ENCODE measurements at regions not wholly inside any gene's neighbourhood (a gene's known extent, or its start where the extent isn't known, plus 50 kb on each side); places are given as distances from the start of the nearest gene placed in this dataset.

DNA sequence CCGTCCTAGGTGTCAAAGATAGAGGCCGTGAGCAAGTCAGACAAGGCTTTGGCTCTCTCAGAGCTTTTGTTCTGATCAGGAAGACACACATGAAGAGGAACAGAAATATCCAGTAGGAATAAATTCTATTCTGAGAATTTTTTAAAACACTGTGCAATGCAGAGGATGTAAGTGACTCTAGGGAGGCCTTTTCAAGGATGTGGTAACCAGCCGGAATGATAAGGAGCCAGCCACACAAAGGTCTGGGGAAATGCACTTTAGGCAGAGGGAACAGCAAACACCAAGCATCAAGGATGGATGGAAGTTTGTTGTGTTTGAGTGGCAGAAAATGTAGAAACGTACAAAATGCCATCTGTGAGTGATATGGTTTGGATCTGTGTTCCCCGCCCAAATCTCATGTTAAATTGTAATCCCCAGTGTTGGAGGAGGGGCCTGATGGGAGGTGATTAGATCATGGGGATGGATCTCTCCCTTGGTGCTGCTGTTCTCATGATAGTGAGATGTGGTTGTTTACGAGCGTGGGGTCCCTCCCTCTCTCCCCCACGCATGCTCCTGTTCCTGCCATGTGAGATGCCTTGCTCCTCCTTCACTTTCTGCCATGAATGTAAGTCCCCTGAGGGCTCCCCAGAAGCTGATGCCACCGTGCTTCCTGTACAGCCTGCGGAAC is 93.6 kb upstream of the CDYL start:
- no peak for DNase-seq (ENCODE audit: low spot score)
- no peak overlapping the region for H3K4me3 Mint-ChIP-seq (ENCODE audit: unreplicated experiment)
- H3K36me3 Mint-ChIP-seq (ENCODE audit: low read depth) = peaks cover 2% of the 10 kb centered on the region
- peaks cover 4% of the 10 kb centered on the region for H3K4me1 Mint-ChIP-seq (ENCODE audit: low read depth)
- H3K27me3 Mint-ChIP-seq (ENCODE audit: low read depth) = peaks cover 9% of the 10 kb centered on the region
- H3K27ac Mint-ChIP-seq (ENCODE audit: unreplicated experiment) = no peak overlapping the region
- H3K9me3 Mint-ChIP-seq (ENCODE audit: low read depth) = no peaks in the 10 kb centered on the region
- TF ChIP-seq, protein P1, sequence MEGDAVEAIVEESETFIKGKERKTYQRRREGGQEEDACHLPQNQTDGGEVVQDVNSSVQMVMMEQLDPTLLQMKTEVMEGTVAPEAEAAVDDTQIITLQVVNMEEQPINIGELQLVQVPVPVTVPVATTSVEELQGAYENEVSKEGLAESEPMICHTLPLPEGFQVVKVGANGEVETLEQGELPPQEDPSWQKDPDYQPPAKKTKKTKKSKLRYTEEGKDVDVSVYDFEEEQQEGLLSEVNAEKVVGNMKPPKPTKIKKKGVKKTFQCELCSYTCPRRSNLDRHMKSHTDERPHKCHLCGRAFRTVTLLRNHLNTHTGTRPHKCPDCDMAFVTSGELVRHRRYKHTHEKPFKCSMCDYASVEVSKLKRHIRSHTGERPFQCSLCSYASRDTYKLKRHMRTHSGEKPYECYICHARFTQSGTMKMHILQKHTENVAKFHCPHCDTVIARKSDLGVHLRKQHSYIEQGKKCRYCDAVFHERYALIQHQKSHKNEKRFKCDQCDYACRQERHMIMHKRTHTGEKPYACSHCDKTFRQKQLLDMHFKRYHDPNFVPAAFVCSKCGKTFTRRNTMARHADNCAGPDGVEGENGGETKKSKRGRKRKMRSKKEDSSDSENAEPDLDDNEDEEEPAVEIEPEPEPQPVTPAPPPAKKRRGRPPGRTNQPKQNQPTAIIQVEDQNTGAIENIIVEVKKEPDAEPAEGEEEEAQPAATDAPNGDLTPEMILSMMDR (IDR thresholded peaks at IDR 0.05) = no peak

DNA sequence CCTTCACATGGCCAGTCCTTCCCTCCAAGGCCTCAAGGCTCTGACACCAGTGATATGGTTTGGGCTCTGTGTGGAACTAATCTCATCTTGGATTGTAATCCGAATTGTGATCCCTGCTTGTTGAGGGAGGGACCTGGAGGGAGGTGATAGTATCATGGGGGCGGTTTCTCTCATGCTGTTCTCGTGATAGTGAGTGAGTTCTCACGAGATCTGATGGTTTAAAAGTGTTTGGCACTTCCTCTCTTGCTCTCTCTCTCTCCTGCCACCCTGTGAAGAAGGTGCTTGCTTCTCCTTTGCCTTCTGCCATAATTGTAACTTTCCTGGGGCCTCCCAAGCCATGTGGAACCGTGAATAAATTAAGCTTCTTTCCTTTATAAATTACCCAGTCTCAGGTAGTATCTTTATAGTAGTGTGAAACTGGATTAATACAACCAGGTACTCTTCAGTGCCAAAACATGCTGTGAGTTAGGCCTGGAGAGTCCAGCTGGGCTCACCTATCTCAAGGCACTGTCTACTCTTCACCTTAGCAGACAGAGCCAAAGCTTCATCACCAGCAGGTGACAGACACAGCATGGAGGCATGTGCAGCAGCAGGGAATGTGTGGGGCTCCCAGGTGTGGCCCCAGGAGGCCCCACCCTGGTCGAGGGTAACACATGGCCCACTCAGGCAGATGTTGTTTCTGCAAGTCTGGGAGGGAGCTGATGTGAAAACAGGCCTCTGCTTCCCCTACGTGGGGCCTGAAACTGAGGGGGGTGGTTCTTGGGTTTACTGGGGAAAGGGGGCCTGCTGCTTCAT is 97.5 kb upstream of the CDYL start:
- H3K4me3 Mint-ChIP-seq (ENCODE audit: unreplicated experiment) = no peak overlapping the region
- H3K36me3 Mint-ChIP-seq (ENCODE audit: low read depth) = peaks cover 2% of the 10 kb centered on the region
- peaks cover 5% of the 10 kb centered on the region for H3K27me3 Mint-ChIP-seq (ENCODE audit: low read depth)
- H3K9me3 Mint-ChIP-seq (ENCODE audit: low read depth) = no peaks in the 10 kb centered on the region
- TF ChIP-seq, protein P1 (IDR thresholded peaks at IDR 0.05) = no peak
- H3K4me1 Mint-ChIP-seq (ENCODE audit: low read depth) = no peaks in the 10 kb centered on the region
- DNase-seq (ENCODE audit: low spot score) = no peak
- no peak overlapping the region for H3K27ac Mint-ChIP-seq (ENCODE audit: unreplicated experiment)

DNA sequence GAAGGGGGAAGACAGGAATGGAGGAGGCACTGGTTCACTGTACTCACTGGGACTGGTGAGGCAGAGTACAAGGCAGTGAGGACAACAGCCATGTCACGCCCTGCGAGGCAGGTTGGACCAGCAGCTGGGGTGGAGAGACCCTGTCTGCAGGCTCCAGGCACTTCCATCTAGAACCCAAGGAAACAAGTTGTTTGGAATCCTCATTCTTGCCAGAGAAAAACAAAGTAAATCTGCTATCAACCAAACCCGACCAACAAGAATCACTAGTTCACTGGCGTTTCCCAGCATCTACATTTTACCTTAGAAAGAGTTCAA is 98.5 kb upstream of the CDYL start:
- no peaks in the 10 kb centered on the region for H3K36me3 Mint-ChIP-seq (ENCODE audit: low read depth)
- DNase-seq (ENCODE audit: low spot score) = no peak
- TF ChIP-seq, protein P1 (IDR thresholded peaks at IDR 0.05) = no peak
- H3K9me3 Mint-ChIP-seq (ENCODE audit: low read depth) = no peaks in the 10 kb centered on the region
- H3K4me1 Mint-ChIP-seq (ENCODE audit: low read depth) = peaks cover 5% of the 10 kb centered on the region
- H3K27me3 Mint-ChIP-seq (ENCODE audit: low read depth) = no peaks in the 10 kb centered on the region
- no peak overlapping the region for H3K4me3 Mint-ChIP-seq (ENCODE audit: unreplicated experiment)
- H3K27ac Mint-ChIP-seq (ENCODE audit: unreplicated experiment) = no peak overlapping the region

DNA sequence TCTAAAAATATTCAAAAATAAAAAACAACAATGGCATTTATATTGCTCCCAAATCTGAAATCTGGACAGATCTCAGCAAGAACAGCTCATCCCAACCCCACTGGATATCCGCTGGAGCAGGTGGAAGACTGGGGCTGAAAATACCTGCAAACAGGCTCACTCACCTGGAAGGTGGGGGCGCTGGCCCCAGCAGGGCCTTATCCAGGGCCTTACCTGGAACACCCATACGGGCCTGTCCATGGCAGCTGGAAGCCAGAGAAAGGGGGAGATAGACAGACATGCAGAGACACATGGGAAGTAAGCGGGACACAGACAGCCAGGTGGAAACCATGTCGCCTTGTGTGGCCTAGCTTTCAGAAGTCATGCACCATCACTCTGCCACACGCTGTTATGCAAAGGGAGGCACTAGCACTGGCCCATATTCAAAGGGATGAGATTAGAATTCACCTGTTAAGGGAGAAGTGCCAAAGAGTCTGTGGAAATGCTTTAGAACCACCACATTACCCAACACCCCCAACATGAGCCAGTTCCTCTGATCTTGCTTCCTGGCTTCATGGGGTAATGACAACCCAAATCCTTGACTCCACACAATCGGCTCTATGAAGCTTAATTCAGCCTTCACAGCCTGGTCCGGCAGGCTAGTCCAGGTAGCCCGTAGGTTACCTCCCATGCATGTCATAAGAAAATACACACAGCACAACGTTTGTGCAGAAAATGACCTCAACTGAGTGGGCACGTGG is 99.0 kb upstream of the CDYL start:
- Mint-ChIP-seq H3K4me3 (ENCODE audit: unreplicated experiment) (no peak overlapping the region), H3K9me3 (ENCODE audit: low read depth) (no peaks in the 10 kb centered on the region), H3K4me1 (ENCODE audit: low read depth) (peaks cover 11% of the 10 kb centered on the region), H3K36me3 (ENCODE audit: low read depth) (no peaks in the 10 kb centered on the region), H3K27ac (ENCODE audit: unreplicated experiment) (no peak overlapping the region), H3K27me3 (ENCODE audit: low read depth) (no peaks in the 10 kb centered on the region)
- no peak for DNase-seq (ENCODE audit: low spot score)
- TF ChIP-seq, protein P1 (IDR thresholded peaks at IDR 0.05) = no peak

DNA sequence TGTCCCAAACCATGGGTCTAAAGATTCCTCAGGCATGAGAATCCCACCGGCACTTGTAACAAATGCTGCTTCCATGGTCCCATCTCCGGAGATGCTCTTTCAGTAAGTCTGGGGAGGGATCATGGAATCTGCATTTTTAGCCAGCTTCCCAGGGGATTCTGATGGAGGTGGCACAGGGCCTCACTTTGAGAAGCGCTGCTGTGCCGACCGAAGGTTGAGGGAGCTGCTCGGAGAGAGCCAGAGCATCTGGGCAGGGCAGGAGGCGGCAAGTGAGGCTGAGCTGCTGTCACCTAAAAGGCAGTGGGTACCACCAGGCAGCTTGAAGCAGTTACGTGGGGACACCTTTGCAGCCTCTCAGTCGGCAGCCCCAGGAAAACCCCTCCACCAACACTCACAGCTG is 100.2 kb upstream of the CDYL start:
- Mint-ChIP-seq H3K27me3 (ENCODE audit: low read depth) (no peaks in the 10 kb centered on the region), H3K9me3 (ENCODE audit: low read depth) (no peaks in the 10 kb centered on the region), H3K36me3 (ENCODE audit: low read depth) (no peaks in the 10 kb centered on the region), H3K27ac (ENCODE audit: unreplicated experiment) (no peak overlapping the region), H3K4me3 (ENCODE audit: unreplicated experiment) (no peak overlapping the region), H3K4me1 (ENCODE audit: low read depth) (peaks cover 14% of the 10 kb centered on the region)
- no peak for DNase-seq (ENCODE audit: low spot score)
- TF ChIP-seq, protein P1 (IDR thresholded peaks at IDR 0.05) = no peak

All from chondrocyte (in vitro differentiated cells).